HG02610 (cell line): ENCODE measurements at regions not wholly inside any gene's neighbourhood (a gene's known extent, or its start where the extent isn't known, plus 50 kb on each side); places are given as distances from the start of the nearest gene placed in this dataset.
"Not testable (repeated sequence)": the region's sequence is repeated elsewhere in the genome, so short reads cannot be mapped to it uniquely, and the experiment has no call there.

Source experiments
- ATAC-seq: cut with Tn5 transposase; IDR thresholded peaks from one replicate; pipeline ENCODE4 v1.9.1; 2021; ENCODE audit warnings: mild to moderate bottlenecking, moderate library complexity; ENCODE audit not compliant: unreplicated experiment

DNA sequence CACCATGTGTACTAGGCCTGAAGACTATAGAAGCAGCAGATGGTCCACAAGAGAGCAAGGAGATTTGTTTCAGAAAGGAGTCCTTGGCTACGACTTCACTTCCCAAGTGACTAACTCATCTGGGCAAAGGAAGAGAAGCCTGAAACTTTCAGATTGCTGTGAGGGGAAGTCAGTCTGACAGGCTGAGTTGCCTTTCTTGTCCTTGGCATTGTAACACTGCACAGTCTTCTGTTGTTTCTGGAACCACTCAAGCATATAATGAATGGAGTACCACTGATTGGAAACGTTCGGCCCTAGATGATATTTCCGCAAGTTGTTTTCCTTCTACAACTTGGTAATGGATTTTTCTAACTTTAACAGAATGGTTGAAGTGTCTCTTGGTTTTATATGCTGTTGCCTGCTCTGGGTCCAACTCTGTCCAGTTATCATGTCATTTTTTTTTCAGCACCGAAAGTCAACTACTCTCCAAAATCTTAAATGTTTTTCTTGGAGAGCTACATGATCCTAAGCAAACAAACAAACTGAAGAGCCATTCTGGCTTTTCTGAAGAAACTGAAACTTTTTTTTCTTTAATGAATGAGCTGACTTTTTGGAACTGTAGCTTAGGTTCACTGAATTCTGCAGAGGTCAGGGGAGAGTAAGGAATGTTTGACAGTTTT is 685.7 kb downstream of the MECOM start:
- no peak for ATAC-seq

DNA sequence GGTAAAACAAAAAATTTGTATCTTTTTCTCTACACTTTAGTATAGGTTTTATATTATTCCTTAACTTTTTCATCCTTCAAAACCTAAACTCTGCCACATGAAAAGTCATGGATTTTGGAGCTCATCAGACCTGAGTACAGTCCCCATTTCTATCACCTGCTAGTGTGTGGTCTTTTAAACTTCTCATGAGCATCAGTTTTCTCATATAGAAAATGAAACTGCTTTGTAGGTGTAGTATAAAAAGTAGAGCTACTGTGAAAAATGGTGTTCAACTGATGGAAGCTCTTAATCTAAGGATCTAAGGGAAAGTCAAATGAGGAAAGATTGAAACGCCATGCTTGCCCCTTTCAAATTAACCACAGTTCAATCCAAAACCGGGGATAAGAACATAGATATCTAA is 686.5 kb downstream of the MECOM start:
- no peak for ATAC-seq

- ATAC-seq: no peak
Observed at GRCh38 chr3:168975576-168975975, 687.9 kb downstream of the MECOM start.

DNA sequence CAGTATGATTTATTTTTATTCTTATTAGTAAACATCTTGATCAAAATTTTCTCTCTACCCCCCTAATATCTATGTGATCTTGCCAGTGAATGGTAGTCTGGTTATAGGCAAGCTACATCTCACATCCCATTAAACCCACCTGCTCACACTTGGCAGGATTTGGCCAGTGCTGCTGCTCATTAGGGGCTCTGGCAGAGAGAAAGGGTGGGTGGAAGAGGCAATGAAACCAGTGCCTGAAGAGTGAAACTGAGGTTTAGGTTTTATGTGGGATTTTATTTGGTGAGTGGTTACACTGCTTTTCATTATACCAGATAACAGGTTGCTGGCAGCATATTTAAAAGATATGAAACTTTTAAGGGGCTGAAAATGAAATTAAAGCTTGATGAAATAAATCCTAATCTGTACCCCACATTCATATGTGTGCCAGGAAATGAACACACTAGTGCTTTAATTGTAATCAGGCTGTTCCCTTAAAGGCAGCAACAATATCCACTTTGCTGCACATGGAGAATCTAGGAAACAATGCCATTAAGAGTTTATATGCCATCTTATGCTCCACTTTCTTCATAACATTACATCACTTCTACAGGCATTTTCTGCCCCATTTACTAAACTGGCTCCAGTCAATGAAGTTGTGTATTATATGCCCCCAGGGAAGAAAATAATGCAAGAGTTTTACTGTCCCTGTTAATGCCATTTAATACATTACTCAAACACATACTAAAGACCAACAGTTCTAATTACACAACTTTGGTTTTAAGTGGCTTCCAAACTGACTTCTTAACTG is 688.7 kb downstream of the MECOM start:
- no peak for ATAC-seq

DNA sequence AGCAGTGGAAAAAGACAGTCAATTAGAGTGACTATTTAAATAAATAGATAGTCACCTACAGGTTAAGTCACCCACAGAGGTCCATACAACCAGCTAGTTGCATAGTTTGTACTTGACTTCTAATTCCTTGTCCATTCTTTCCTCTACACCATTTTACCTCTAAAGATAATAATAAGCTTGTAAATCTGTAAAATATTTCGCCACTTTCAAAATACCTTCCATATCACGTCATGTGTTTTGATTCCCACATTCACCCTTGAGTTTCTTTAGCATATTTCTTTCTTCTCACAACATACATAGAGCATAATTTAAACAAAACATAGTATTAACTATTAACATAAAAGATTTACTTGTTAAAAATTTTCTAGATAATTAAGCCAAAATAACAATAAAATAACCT is 689.6 kb downstream of the MECOM start:
- ATAC-seq: no peak

- no peak for ATAC-seq
Observed at GRCh38 chr3:168973206-168973605, 690.3 kb downstream of the MECOM start.

DNA sequence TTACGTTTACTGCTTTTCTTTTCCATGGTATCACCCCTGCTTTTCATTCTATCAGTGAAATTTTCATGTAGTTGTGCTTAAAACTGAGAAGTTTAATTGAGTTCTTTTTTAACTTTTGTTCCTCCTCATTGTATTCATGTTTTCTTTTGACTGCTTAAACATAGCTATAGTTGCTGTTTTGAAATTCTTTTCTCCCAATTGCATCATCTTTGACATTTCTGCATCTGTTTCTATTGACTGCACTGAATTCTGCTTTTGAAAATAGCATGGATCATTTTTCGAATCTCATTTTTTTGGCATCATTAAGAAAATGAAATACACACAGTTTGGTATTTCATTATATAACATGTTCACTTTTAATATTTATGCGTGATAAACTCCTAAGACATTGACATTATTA is 694.9 kb downstream of the MECOM start:
- no peak for ATAC-seq

DNA sequence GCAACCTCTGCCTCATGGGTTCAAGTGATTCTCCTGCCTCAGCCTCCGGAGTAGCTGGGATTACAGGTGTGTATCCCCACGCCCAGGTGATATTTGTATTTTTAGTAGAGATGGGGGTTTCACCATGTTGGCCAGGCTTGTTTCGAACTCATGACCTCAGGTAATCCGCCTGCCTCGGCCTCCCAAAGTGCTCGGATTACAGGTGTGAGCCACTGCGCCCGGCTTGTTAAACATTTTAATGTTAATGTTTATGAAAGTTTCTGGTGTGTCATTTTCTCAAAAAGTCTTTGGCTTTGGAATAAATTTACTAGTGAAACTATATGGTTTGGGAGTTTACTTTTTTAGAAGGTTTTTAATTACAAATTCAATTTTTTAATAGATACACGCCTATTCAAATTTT is 698.8 kb downstream of the MECOM start:
- no peak for ATAC-seq

DNA sequence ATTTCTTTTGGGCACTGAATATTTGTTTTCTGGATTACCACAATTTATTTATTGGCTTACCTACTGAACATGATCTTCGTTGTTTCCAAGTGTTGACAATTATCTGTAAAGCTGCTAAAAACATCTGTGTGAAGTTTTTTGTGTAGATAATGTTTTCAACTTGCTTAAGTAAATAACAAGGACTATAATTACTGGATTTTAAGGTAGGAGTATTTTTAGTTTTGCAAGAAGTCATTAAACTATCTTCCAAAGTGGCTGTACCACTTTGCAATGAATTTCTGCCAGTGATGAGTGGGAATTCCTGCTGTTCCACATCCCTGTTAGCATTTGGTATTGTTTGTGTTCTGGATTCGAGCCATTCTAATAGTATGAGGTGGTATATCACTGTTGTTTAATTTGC is 702.2 kb downstream of the MECOM start:
- no peak for ATAC-seq

DNA sequence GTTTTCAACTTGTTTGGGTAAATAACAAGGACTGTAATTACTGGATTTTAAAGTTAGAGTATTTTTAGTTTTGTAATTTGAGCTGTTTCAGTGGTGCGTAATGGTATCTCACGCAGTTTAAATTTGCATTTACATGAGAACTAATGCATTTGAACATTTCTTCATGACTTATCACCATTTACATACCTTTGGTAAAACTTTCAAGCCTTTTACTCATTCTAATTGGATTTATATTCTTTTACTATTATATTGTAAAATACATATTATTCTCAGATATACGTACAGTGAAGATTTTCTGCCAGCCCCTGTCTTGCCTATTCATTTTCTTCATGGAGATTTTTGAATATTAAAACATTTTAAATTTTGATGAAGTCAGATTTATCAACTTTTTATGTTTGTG is 703.8 kb downstream of the MECOM start:
- no peak for ATAC-seq

- no peak for ATAC-seq
Observed at GRCh38 chr3:168958466-168958865, 705.0 kb downstream of the MECOM start.

DNA sequence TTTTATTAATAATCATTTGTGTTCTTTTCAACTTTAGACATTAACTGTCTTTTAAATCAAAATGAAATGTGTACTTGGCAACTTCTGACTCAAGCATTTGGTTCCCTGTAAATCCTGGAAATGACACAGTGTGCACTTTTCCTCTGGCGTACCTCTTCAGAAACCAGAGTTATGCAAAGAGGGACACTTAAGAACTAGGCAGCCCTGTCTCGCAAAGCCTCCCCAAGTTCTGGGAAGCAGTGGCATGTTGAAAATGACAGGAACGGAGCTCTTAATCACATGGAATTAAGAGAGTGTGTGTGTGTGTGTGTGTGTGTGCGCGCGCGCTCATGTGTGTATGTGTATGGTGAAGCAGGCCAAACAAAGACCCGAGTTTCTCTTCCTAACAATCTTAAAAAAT is 707.4 kb downstream of the MECOM start:
- no peak for ATAC-seq

GRCh38 chr3:168952551-168952950 is 711.0 kb downstream of the MECOM start:
- no peak for ATAC-seq

DNA sequence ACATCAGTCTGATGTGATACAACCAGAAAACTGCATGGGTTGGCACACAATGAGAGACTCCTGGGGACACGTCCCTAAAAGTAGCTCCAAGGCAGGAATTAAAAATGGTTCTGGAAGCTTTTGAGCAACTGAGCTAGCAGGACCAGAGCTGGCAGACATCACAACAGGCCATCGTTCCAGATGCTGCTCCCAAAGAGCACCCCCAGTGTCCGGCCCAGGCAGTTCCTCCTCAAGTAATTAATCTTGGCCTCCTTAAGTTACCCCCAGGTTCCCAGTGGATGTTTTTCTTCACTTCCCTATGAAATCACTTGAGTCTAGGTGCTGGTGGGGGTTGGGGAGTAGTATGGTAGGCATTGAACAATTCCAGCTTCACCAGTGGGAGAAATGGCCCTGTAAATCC is 711.6 kb downstream of the MECOM start:
- ATAC-seq: no peak

GRCh38 chr3:168951368-168951767 is 712.1 kb downstream of the MECOM start:
- ATAC-seq: no peak

DNA sequence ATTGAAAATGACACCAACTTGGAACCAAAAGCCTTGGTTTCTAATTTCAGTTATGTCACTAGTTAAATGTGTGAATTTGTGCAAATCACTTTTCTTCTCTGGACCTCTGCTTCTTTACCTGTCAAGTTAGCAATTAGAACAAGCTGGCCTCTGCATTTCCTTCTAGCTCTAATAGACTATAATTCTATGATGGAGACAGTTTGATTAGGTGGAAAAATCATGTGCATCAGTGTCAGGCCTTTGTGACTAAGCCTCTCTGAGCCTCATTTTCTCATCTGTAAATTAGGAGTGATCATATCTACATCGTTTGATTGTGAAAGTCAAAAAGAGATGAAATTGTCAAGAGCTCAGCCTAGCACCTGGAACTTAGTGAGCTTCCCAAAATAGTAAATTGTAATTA is 712.9 kb downstream of the MECOM start:
- no peak for ATAC-seq

DNA sequence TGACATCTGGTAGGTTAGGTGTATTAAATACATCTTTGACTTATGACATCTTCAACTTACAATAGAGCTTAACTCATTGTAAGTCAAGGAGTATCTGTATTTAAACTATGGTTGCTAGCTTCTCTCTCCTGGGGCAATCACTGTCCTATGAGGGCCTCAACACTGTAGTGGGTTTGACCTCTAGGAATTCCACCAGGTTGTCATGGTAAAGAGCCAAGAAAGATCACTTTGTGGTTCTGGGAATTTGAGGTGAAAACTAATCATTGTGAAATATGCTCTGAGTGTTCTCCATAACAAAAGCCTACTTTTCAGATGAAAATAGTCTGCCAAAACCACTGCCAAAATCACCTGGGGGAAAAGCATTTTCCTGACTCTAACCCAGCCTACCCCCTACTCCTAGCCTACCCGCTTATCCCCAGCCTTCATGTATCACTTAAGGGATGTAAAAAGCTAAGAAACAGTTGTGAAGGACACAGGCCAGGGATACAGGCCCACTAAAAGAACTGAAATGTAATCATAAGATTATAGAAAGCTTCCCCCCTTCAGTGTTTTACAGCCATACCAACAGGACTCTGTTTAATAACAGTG is 723.8 kb downstream of the MECOM start:
- no peak for ATAC-seq

DNA sequence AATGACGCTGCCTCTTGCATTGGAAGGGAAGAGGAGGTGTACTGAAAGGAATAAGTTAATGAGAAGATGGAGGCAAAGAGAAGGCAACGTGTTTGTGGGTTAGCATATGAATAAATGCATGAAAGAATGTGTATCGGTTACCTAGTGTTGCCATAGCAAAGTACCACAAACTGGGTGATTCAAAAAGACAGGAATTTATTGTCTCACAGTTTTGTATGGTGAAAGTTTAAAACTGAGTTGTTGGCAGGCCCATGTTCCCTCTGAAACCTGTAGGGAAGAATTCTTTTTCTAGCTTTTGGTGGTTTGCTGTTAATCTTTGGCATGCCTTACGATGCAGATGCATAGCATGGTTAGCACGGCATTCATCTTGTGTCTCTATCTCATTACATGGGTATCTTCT is 729.9 kb downstream of the MECOM start:
- ATAC-seq: no peak

- ATAC-seq: not testable (repeated sequence)
Observed at GRCh38 chr3:168929997-168930396, 733.5 kb downstream of the MECOM start.

- ATAC-seq: no peak
Observed at GRCh38 chr3:168926426-168926825, 737.1 kb downstream of the MECOM start.

- no peak for ATAC-seq
Observed at GRCh38 chr3:168925568-168925967, 737.9 kb downstream of the MECOM start.

- ATAC-seq: no peak
Observed at GRCh38 chr3:168914662-168915061, 748.9 kb downstream of the MECOM start.
